Calu3 (cell line): ENCODE measurements at regions not wholly inside any gene's neighbourhood (a gene's known extent, or its start where the extent isn't known, plus 50 kb on each side); places are given as distances from the start of the nearest gene placed in this dataset.

Source experiments
- BruUV-seq: library from RNA; stranded (reverse); fragments of 400-500 nt; replicated peaks from 2 replicates; lab custom pipeline; 2021; lab: Mats Ljungman, UMichigan
- CTCF ChIA-PET: fragments of 300-600 bp; sonication (Branson Sonifier 250); formaldehyde crosslinking; loops from one replicate; lab custom pipeline; 2022; ENCODE audit warnings: antibody characterized with exemption; lab: Charles Lee
- DNase-seq: peaks from one replicate; pipeline ENCODE4 v3.0.0; 2022
- H3K27ac Mint-ChIP-seq: one replicate; pipeline ENCODE4 v1.8.0; 2022; ENCODE audit warnings: mixed read lengths; ENCODE audit not compliant: unreplicated experiment
- H3K27me3 Mint-ChIP-seq: one replicate; pipeline ENCODE4 v1.8.0; 2022; ENCODE audit warnings: mixed read lengths; ENCODE audit not compliant: unreplicated experiment
- H3K36me3 Mint-ChIP-seq: one replicate; pipeline ENCODE4 v1.8.0; 2022; ENCODE audit warnings: mild to moderate bottlenecking, moderate library complexity, mixed read lengths; ENCODE audit not compliant: insufficient read depth, unreplicated experiment
- H3K4me1 Mint-ChIP-seq: one replicate; pipeline ENCODE4 v1.8.0; 2022; ENCODE audit warnings: mild to moderate bottlenecking, low read depth, mixed read lengths; ENCODE audit not compliant: unreplicated experiment
- H3K4me3 Mint-ChIP-seq: one replicate; pipeline ENCODE4 v1.8.0; 2022; ENCODE audit warnings: mild to moderate bottlenecking, low read depth, moderate library complexity, mixed read lengths; ENCODE audit not compliant: unreplicated experiment
- H3K9me3 Mint-ChIP-seq: one replicate; pipeline ENCODE4 v1.8.0; 2022; ENCODE audit warnings: low read depth, mixed read lengths; ENCODE audit not compliant: unreplicated experiment
- intact Hi-C: fragments of 100-400 bp; cut with micrococcal nuclease; formaldehyde crosslinking; loops from one replicate; pipeline ENCODE4 v1.10.0; 2022; ENCODE audit not compliant: unreplicated experiment
- TF ChIP-seq, protein P1 (sequence below): fragments of 200-600 bp; IDR thresholded peaks from one replicate; pipeline ENCODE4 v1.8.0; 2022; ENCODE audit warnings: antibody characterized with exemption; ENCODE audit not compliant: unreplicated experiment

GRCh38 chr13:34028496-34029442 is 210.8 kb downstream of the RFC3 start:
- TF ChIP-seq, protein P1, sequence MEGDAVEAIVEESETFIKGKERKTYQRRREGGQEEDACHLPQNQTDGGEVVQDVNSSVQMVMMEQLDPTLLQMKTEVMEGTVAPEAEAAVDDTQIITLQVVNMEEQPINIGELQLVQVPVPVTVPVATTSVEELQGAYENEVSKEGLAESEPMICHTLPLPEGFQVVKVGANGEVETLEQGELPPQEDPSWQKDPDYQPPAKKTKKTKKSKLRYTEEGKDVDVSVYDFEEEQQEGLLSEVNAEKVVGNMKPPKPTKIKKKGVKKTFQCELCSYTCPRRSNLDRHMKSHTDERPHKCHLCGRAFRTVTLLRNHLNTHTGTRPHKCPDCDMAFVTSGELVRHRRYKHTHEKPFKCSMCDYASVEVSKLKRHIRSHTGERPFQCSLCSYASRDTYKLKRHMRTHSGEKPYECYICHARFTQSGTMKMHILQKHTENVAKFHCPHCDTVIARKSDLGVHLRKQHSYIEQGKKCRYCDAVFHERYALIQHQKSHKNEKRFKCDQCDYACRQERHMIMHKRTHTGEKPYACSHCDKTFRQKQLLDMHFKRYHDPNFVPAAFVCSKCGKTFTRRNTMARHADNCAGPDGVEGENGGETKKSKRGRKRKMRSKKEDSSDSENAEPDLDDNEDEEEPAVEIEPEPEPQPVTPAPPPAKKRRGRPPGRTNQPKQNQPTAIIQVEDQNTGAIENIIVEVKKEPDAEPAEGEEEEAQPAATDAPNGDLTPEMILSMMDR = no peak
- intact Hi-C loops = no loop called here
- BruUV-seq = no TSS peak
- no peak for DNase-seq
- Mint-ChIP-seq H3K4me1 (no peaks in the 10 kb centered on the region), H3K9me3 (peaks cover 9% of the 10 kb centered on the region), H3K27ac (no peak overlapping the region), H3K27me3 (no peaks in the 10 kb centered on the region), H3K4me3 (no peak overlapping the region), H3K36me3 (no peaks in the 10 kb centered on the region)
- CTCF ChIA-PET = no interaction called here

GRCh38 chr13:34030782-34031181 is 212.8 kb downstream of the RFC3 start:
- TF ChIP-seq, protein P1 = no peak
- Mint-ChIP-seq H3K36me3 (no peaks in the 10 kb centered on the region), H3K27me3 (no peaks in the 10 kb centered on the region), H3K4me3 (no peak overlapping the region), H3K4me1 (no peaks in the 10 kb centered on the region), H3K9me3 (peaks cover 9% of the 10 kb centered on the region), H3K27ac (no peak overlapping the region)
- DNase-seq = no peak
- no TSS peak for BruUV-seq
- intact Hi-C loops = no loop called here
- CTCF ChIA-PET = no interaction called here

DNA sequence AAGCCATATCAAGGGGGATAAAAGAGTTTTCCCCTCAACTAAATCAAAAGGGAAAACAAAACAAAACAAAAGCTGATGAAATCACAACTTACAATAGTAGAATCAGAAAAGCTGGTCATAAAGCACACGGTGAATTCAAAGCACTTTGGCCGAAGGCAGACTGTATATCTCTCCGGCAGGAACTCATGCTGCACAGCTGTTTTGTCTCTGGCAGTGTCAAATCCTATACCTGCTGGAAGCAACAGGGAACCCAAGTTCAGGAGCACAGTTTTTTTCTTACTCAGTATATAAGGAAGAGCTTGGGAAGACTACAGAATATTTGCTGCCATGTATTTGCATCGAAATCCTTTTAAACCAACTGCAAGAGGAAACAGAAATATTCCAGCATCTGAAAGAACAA is 213.7 kb downstream of the RFC3 start:
- Mint-ChIP-seq H3K4me1 (no peaks in the 10 kb centered on the region), H3K36me3 (no peaks in the 10 kb centered on the region), H3K27ac (no peak overlapping the region), H3K9me3 (peaks cover 9% of the 10 kb centered on the region), H3K4me3 (no peak overlapping the region), H3K27me3 (no peaks in the 10 kb centered on the region)
- no peak for DNase-seq
- no TSS peak for BruUV-seq
- TF ChIP-seq, protein P1 = no peak
- CTCF ChIA-PET = no interaction called here
- intact Hi-C loops = no loop called here

- TF ChIP-seq, protein P1 = no peak
- BruUV-seq = no TSS peak
- Mint-ChIP-seq H3K27me3 (no peaks in the 10 kb centered on the region), H3K9me3 (peaks cover 6% of the 10 kb centered on the region), H3K36me3 (no peaks in the 10 kb centered on the region), H3K27ac (no peak overlapping the region), H3K4me3 (no peak overlapping the region), H3K4me1 (no peaks in the 10 kb centered on the region)
- intact Hi-C loops = no loop called here
- no peak for DNase-seq
- CTCF ChIA-PET = no interaction called here
Measured at GRCh38 chr13:34034411-34034810, 216.5 kb downstream of the RFC3 start.
